ENCODE measurements at regions not wholly inside any gene's neighbourhood (a gene's known extent, or its start where the extent isn't known, plus 50 kb on each side); places are given as distances from the start of the nearest gene placed in this dataset.

DNA sequence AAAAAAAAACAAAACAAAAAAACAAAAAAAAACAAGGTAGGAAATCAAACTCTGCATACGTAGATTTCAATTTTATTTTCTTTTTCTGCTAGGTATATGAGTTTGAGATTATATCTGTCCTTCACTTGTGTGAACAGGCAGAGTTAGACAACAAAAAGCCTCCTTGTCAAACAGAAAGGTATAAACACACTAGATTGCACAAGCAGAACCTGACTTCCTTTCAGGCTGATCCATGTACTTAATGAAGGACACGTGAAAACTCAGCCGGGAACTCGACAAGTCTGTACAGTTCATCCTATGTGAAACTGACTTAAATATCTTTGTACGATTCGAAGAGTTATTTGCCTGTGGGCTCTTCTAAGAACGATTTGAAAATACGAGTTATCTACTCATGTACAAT is 254.1 kb downstream of the ARL4A start:
- DNase-seq (ENCODE audit: low spot score), result no peak

DNA sequence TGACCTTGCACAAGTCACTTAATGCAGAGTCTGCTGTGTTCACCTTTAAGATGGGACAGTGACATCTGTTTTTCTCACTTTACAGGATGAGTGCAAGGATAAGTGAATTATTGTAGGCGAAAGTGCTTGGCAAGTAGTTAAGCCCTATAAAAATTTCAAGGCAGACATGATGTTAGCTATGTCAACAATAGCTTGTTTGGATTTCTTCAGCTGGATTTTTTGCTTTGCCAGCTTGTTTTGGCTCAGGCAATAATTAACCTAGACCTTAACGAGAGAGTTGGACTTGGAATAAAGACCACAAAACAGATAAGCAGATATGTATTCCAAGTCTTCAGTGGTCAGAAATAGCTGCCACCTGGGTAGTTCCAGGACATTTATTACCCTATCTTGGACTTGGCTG is 255.2 kb downstream of the ARL4A start:
- no peak for DNase-seq (ENCODE audit: low spot score)

DNA sequence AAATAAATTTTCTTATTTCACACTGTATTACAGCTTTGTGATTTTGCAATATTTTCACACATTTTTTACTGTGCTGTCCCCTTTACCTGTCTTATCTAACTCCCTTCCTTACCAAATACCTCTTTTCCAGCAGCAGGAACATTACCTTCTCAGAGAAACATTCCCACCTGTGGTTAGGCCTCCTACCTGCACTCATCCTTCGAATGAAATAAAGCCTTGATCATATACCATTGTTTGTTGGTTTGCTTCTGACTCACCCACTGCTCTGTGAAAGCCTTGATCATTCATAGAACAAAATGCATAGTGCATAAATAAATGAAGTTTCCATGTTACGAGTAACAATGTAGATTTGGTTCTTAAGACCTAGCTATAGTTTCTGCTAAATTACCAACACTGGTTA is 256.3 kb downstream of the ARL4A start:
- DNase-seq (ENCODE audit: low spot score), result no peak

DNA sequence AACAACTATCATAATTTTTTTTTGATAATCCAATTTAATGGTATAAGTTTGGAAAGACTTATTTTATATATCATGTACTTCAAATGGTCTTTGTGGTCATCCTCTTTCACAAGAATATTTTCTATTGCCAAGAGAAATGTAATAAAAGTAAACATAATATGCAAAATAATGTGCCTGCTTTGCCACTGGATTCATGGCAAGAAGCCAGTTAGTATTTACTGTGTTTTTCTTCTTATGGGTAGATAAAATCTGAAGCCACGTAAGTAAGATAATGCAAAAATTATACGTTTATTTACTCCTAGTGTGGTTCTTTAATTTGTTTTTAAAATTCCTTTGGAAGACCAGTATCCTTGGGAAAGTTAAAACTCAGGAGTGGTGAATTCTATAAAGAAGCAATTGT is 258.5 kb downstream of the ARL4A start:
- DNase-seq (ENCODE audit: low spot score), result no peak

DNA sequence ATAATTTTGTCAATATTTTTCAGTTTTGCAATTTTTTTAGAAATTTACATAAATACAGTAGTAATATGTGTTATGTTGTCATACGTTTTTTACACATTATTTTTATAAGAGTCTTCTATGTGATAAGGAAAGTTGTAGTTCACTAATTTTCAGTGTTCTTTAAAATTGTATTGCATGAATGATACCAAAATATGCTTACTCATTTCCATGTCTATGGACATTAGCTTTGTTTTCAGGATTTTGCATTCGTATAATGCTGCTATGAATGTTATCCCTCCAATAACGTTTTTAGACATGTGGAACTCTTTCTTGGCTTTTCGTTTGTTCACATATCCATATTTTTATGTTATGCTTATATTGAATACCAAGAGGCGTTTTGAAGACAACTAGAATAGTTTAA is 260.0 kb downstream of the ARL4A start:
- DNase-seq (ENCODE audit: low spot score), result no peak

DNA sequence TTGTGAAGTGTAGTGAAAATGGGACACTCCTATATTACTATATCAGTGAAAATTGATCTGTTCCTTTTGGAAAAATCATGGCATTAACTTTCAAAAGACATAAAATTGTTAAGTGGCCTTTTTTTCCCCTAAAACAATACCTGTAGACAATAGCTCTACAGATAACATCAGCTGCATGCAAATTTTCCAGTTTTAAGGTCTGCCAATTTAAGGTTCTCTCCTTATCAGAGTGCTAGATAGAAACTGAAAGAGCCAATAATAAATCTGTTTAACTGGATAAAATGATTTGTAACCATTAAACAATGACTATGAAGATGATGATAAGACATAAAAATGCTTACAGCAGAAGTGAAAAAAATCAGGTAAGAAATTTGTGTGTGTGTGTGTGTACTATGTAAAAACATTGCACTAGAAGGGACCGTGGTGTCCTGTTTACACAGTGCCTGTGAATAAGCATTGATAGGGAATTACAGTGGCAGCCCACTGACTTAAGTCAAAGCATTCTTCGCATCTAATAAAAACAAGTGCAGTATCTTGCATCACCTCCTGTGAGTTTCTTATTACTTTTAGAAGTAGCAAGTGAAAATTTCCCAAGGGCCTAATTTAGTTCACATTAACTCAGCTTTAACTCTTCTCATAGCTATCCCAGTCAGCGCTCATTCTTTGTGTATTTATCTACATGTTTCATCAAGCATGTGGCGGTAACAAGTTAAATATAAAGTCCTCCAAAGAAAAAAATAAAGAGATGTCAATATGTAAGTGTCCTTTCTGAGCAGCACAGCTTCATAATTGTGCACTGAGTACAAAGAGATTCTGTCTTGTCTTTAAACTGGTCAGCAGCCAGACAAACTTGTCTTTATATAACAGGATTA is 261.9 kb downstream of the ARL4A start:
- no peak for DNase-seq (ENCODE audit: low spot score)

DNA sequence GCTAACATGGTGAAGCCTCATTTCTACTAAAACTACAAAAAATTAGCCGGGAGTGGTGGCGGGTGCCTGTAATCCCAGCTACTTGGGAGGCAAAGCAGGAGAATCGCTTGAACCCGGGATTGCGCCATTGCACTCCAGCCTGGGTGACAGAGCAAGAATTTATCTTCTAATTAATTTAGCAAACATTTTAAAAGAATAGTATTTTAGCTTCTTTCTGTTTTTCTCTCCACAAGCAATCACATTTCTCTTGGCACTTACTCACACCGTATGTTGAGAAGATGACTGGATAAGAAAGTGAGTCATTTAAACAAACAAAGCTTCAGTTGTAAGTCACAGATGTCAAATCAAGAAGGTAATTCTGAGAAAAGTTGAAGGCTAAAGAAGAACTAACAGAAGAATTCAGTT is 264.0 kb downstream of the ARL4A start:
- no peak for DNase-seq (ENCODE audit: low spot score)

DNA sequence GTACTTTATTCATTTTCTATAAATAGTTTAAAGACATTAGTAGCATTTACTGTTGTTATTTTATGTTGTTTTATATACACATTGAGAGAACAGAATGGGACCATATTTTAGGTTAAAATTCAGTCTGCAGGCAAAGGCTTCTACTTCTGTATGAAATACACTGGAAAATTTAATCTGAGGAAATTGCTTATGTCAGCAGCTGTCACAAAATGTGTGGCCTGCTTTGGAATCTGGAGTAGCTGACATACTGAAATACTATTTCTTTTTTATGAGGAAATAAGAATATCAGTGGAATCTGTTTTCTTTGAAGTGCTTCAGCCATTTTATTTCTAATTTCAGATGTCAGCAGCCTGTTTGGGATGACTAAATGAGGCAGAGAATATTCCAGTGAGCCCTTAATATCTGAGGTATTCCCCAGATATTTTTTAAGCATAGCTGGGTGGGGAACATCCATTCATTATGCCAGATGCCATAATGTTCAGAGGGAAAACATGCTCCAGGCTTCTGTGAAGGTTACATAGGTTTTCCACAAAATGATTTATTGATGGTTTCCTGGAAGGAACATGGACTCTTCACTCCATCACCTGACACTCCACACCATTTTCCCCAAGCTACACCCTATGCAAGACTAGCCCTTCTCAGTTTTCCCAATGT is 267.1 kb downstream of the ARL4A start:
- DNase-seq (ENCODE audit: low spot score), result no peak

DNA sequence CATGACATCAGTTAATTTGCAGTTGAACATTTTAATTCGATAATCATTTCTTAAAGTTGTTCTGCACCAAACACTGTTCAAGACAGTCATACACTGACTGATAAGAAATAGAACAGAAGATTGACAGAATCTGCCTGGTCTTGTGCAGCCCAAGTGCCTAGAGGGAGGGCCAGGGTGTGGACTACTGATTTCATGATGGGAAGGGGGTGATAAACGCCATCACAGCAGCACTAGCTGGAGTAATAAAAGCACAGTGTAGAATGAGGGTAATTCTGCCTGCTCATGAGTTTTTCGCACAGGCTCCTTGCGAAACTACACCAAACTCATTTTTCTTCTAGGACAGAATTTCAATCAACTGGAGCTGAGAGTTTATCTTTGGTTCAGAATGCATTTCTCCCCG is 270.1 kb downstream of the ARL4A start:
- DNase-seq (ENCODE audit: low spot score), result no peak

DNA sequence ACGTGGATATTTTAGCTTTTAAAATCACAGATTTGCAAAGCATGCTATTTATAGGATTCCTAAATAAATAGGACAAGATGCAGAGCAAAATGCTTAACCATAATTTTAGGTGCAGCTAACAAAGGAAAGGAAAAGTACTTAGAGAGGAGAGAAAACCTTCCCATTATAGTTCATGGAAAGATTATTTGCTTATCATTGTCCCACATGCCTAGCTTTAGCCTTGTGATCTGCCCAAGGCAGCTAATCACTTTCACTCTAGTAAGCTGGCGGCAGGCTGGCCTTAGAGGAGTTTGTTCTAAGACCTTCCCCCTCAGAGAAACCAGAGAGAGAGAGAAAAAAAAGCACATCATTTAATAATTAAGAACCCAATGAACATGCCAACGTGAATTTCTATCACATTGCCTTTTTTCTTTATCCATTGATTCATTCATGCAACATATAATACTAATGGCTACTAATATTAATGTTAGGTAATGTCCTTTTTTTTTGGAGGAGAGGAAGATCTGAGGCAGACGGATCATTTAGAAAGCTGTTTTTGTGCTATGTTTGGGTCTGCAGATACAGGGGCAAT is 274.6 kb downstream of the ARL4A start:
- DNase-seq (ENCODE audit: low spot score), result no peak

DNA sequence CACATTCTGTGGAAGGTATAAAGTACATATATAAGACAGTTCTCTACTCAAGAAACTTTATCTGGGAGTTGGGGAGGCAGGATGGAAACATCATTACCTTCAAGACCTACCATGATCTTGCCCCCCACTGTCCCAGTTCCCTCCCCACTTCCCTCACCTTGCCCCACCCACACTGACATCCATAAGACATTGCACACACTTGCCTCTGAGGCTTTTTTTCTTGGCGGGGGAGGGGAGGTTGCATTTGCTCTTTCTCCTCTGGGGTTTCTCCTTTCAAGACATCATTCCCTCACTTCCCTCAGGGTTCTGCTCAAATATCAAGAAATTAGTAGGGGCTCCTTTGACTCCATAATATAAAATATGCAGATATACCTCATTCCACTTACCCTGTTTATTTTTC is 276.0 kb downstream of the ARL4A start:
- DNase-seq (ENCODE audit: low spot score), result no peak

DNA sequence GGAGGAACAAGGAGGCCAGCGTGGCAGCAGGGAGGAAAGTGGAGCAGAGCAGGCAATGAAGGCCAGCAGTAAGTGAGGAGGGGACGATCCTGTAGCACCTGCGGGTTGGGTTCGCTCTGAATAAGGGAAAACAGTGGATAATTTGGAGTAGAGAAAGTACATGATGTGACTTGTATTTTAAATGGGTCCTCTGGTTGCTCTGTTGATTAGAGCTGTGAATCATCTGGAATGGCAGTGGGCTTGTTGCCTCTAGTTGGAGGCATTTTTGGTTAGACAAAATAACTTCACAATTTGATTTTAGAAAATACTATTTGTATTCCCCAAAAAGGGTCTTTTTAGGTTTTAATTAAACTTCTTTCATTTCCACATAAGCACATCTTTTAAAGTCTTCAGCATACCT is 277.4 kb downstream of the ARL4A start:
- no peak for DNase-seq (ENCODE audit: low spot score)

DNA sequence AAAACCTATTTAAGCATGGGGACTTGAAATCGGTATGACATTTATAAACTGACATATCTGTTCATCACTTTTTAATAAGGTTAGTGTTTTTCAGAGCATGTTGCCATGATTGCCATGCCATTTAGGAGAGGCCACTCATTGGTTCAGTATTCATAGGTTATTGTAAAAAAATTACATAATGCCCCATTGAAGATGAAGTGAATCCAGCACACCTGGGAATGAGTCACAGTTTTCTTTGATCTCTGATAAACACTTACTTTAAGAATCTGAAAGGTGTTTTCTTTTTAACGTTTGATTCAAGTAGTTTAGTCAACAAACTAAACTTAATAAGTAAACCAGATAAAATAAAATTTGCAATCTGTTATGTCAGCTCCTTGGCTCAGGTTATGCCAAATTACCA is 278.3 kb downstream of the ARL4A start:
- no peak for DNase-seq (ENCODE audit: low spot score)

DNA sequence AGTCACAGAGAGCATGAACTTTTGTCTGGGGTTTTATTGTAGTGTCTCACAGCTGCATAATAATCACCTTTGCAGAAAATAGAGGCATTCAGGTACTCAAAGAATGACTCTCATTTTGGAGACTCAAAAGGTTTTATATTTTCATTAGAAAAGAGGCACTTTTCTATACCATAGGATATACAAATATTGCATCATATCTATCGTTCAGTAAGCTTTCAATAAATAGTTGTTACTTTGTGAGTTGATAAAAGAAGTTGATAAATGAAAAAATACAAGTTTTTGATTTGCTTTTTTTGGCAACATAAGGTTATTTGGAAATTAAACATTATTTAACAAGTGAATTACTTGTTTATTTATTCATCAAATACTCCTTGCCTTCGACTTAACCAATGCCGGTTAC is 279.9 kb downstream of the ARL4A start:
- no peak for DNase-seq (ENCODE audit: low spot score)

DNA sequence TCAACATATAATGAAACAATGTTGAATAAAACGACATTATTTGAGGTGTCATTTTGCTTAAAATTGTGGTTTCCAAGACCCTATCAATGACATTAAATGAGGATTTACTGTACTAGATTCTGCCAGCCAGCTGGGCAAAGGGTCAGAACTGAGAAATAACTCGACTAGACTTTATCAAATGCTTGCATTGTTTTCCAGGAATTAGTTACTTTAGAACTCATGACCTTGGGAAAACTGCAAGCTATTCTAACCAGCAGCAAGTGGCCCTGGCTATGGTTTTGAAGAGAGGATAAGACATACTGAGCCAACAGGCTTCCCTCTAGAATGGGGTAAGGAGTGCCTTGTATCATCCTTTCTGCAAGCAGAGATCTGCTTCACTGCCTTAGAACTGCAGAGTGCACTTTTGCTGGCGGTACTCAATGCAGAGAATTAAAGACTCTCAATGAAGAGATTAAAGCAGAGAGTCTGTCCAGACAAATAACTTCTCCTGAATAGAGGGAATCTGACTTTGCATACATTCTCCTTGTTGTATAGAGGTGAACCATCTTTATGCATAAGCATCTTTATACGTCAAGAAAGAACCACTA is 281.5 kb downstream of the ARL4A start:
- DNase-seq (ENCODE audit: low spot score), result no peak

DNA sequence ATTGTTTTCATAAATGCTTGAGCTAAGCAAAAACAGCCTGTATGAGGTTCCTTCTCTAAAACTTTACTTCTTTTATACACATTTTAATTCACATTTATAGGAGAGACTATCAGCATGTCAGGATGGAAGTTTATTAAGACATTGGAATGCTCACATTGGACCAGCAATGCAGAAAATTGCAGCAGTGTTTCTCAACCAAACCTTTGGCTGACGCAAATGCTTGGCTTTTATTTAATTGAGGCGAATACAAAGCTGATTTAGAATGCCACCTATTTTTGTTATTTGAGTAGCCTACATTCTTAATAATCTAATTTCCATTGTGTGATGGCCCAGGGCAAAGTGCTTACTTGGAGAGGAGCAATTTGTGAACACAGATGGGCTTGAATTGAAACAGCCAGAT is 283.2 kb downstream of the ARL4A start:
- DNase-seq (ENCODE audit: low spot score), result no peak

DNA sequence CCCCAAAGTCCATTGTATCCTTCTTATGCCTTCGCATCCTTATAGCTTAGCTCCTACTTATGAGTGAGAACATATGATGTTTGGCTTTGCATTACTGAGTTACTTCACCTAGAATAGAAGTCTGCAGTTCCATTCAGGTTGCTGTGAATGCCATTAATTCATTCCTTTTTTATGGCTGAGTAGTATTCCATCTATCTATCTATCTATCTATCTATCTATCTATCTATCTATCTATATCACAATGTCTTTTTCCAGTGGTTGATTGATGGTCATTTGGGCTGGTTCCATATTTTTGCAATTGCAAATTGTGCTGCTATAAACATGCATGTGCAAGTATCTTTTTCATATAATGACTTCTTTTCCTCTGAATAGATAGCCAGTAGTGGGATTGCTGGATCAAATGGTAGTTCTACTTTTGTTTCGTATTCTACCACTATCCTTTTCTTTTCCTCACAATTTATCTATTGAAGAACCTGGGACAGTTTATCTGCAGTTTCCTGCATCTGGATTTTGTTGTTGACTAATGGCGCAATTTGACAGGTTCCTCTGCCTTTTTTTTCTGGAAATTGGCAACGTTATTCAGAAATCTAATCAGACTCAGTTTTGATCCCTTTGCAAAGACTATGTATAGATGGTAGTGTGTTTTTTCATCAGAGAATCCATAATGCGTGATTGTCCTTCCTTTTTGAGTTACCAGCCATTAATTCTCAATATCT is 287.2 kb downstream of the ARL4A start:
- DNase-seq (ENCODE audit: low spot score), result no peak

DNA sequence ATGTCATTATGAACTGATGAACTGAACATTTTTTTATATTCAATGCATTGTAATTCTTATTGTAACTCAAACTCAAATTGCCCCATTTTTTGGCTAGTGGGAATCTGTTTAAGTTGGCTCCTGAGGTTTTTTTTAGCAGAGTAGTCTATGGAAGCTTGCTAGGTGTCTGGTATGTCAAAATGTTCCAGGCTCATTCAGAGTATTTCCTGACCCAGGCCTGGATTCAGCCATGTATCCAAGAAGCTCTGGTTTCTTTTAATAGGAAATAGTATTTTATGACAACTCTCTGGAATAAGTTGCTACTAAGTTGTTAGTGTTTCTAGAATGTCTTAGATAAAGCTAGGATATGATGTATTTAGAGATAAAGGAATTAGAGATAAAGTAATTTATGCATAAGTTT is 288.0 kb downstream of the ARL4A start:
- no peak for DNase-seq (ENCODE audit: low spot score)

DNA sequence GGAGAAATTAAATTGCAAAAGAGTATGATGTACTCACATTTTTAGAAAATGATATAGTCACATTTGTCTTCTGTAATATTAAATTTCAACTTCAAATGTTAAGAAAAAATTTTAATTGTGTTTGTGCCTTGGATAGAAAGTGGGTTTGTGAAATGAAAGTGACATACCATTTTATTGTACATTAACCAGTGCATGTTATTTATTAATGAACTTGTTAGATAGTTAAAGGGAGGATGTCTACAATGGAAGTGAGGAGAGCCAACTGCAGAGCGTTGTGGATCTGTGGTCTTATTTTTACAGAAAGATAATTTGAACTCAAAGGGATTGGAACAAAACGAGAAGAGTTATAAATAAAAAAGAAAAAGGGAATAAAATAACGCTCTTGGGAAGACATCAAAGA is 291.7 kb downstream of the ARL4A start:
- no peak for DNase-seq (ENCODE audit: low spot score)

DNA sequence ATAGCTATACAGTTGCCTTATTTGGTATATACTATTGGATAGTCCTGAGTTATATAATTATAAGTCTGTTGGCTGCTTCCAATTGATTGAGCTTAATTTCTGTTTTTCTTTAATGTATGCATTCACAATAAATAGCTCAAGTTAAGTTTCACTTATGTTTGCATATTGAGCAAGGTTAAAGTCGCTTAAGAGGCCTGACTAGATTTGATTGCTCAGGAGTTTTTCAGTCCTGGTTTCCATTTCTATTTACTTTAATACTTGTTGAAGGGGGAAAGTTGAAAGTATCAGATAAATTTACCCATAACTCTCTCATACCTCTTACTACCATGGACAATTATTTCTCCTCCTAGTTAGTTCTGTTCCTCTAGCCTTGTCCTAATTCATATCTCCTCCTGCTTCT is 294.7 kb downstream of the ARL4A start:
- no peak for DNase-seq (ENCODE audit: low spot score)

DNA sequence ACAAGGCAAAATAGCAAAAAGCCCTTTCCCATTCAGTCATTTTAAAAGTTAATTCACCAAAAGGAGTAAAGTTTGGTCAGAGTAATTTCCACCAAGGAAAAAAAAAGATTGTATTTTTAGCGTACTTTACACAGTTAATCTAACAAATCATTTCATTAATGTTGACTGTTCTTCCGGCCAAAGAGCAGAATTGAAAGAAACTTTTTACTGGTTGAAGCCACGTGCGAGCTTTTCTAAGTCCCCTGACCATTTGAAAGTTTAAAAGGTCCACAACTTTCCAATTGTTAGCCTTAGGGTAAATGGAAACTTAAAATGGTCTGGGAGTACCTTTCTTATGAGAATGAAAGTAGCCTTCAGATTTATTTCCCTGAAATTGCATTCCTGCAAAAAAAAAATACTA is 296.7 kb downstream of the ARL4A start:
- no peak for DNase-seq (ENCODE audit: low spot score)

DNA sequence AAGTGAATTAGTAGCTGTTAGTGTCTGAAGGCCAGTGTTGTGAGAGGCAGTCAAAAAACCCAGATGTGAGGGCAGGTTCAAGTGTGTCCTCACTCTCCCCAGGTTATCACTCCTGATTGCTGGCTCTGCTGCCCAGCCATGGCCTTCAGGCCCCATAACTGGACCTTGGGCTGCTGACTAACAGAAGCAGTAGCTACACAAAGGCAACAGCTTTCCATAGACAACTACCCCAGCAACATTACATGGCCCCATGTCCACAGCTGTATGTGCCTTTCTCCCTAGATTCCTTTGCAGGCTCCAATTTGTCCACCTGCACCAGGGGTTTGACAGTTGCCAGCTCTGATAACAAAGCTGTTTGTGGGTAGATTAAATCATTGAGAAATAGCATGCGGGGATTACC is 297.8 kb downstream of the ARL4A start:
- DNase-seq (ENCODE audit: low spot score), result no peak

DNA sequence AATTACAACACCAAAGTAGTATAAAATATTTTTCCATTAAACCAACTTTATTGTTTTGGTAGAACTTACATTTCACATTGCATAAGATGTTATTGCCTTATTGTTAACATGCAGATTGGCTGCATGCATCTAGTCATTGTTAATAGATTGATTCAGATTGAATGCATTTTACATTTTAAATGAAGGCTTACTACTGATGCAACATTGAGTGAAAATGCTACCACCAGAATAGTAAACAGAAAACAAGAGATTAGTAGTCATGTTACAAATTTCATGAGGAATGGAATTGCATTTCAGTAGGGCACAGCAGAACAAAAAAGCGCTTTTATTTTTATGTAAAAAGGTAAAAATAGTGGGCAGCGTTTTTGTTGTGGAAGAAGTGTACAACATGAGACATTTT is 298.3 kb downstream of the ARL4A start:
- DNase-seq (ENCODE audit: low spot score), result no peak
